OCI-LY3 (cell line): ENCODE measurements at regions not wholly inside any gene's neighbourhood (a gene's known extent, or its start where the extent isn't known, plus 50 kb on each side); places are given as distances from the start of the nearest gene placed in this dataset.

Experiments
- CTCF ChIP-seq: fragments of 200-600, 300-600 bp; sonication (generic); IDR thresholded peaks from 2 replicates; pipeline ENCODE4 v1.5.1; 2014; ENCODE audit warnings: antibody characterized with exemption, low read length, low read depth
- EZH2phosphoT487 ChIP-seq: fragments of 200-600 bp; shearing (Covaris generic); IDR thresholded peaks from 2 replicates; pipeline ENCODE4 v1.6.1; 2018; ENCODE audit warnings: antibody characterized with exemption, mixed run types, low read depth

- TF ChIP-seq CTCF (no peak), EZH2phosphoT487 (no peak)
Measured at GRCh38 chr5:35341189-35341588, 110.9 kb upstream of the PRLR start.
